ENCODE measurements at regions not wholly inside any gene's neighbourhood (a gene's known extent, or its start where the extent isn't known, plus 50 kb on each side); places are given as distances from the start of the nearest gene placed in this dataset.
"Not testable (repeated sequence)": the region's sequence is repeated elsewhere in the genome, so short reads cannot be mapped to it uniquely, and the experiment has no call there.

- DNase-seq; H3F3A ChIP-seq (replicated peaks; ENCODE audit: insufficient read depth); H3K4me1 ChIP-seq (ENCODE audit: control insufficient read depth in 1 of 2, insufficient read depth in 2 of 2, low read depth in 1 of 2, low read length in 1 of 2); POLR2A ChIA-PET; H3K9me2 ChIP-seq; H3K36me3 ChIP-seq (replicated peaks in 1 of 2; ENCODE audit: control insufficient read depth in 1 of 2, insufficient read depth in 2 of 2, low read length in 1 of 2); H3K9ac ChIP-seq; H4K20me1 ChIP-seq (ENCODE audit: insufficient read depth); H3K9me3 ChIP-seq; CTCF ChIA-PET; H2AFZ ChIP-seq (ENCODE audit: low read depth); H3K79me2 ChIP-seq (ENCODE audit: insufficient read depth); H3K4me2 ChIP-seq; H3K27me3 ChIP-seq (ENCODE audit: insufficient read depth); H3K4me3 ChIP-seq (ENCODE audit: low read depth in 2 of 2, low read length in 1 of 2); H3K27ac ChIP-seq (ENCODE audit: low read depth in 2 of 2, low read length in 1 of 2): not testable (repeated sequence)
- WGBS (ENCODE audit: low lambda C conversion rate) = 11% methylated on average over 5 of the region's 9 CpGs
Observed at GRCh38 chr15:20680257-20680815, 138.7 kb upstream of the GOLGA6L6 start.

- Histone ChIP-seq H3K9me2 (no peaks in the 10 kb centered on the region), H3K27ac (ENCODE audit: low read depth in 2 of 2, low read length in 1 of 2) (no peak overlapping the region), H3K9me3 (no peaks in the 10 kb centered on the region), H2AFZ (ENCODE audit: low read depth) (no peak overlapping the region), H3K4me2 (no peak overlapping the region), H3K4me1 (ENCODE audit: control insufficient read depth in 1 of 2, insufficient read depth in 2 of 2, low read depth in 1 of 2, low read length in 1 of 2) (no peaks in the 10 kb centered on the region), H3K27me3 (ENCODE audit: insufficient read depth) (no peaks in the 10 kb centered on the region), H3K9ac (no peak overlapping the region), H3K36me3 (replicated peaks in 1 of 2; ENCODE audit: control insufficient read depth in 1 of 2, insufficient read depth in 2 of 2, low read length in 1 of 2) (no peaks in the 10 kb centered on the region), H3F3A (replicated peaks; ENCODE audit: insufficient read depth) (no peaks in the 10 kb centered on the region), H3K79me2 (ENCODE audit: insufficient read depth) (no peaks in the 10 kb centered on the region), H3K4me3 (ENCODE audit: low read depth in 2 of 2, low read length in 1 of 2) (no peak overlapping the region), H4K20me1 (ENCODE audit: insufficient read depth) (no peaks in the 10 kb centered on the region)
- WGBS (ENCODE audit: low lambda C conversion rate) = 0% methylated on average over 1 of the region's 1 CpG
- no peak for DNase-seq
- ChIA-PET CTCF (interaction anchor here (1.2 kb wide), 1 partner anchor 15 kb away, joined by 3 read pairs; no protein-coding TSS in a partner anchor), POLR2A (no interaction called here)
- no peak for TF ChIP-seq NRF1 (IDR thresholded peaks at IDR 0.05; ENCODE audit: low read depth, low read length)
- TF ChIP-seq FOSL2 (IDR thresholded peaks at IDR 0.05; ENCODE audit: borderline replicate concordance, low read depth) = no peak
- no peak for TF ChIP-seq MEF2A (IDR thresholded peaks at IDR 0.05; ENCODE audit: borderline replicate concordance, low read depth)
- no peak for TF ChIP-seq TAF1 (IDR thresholded peaks at IDR 0.05; ENCODE audit: borderline replicate concordance, low read depth, low read length)
- no peak for TF ChIP-seq USF2 (IDR thresholded peaks at IDR 0.05; ENCODE audit: borderline replicate concordance, low read depth, low read length)
- no peak for TF ChIP-seq EP300 (IDR thresholded peaks at IDR 0.05; ENCODE audit: borderline replicate concordance in 1 of 2, low read depth in 1 of 2, low read length in 1 of 2)
- no peak for TF ChIP-seq GATA2 (CRISPR knock-in tag; IDR thresholded peaks at IDR 0.05)
- TF ChIP-seq FOXJ3 (CRISPR knock-in tag; IDR thresholded peaks at IDR 0.05) = no peak
- TF ChIP-seq CTCF (IDR thresholded peaks at IDR 0.05) = no peak
- no peak for TF ChIP-seq GABPA (IDR thresholded peaks at IDR 0.05; ENCODE audit: low read depth)
- no peak for TF ChIP-seq IRF3 (IDR thresholded peaks at IDR 0.05; ENCODE audit: low read depth, low read length)
- no peak for TF ChIP-seq TEAD4 (IDR thresholded peaks at IDR 0.05; ENCODE audit: borderline replicate concordance, insufficient read depth)
- TF ChIP-seq SIN3A (IDR thresholded peaks at IDR 0.05; ENCODE audit: borderline replicate concordance, low read depth, low read length) = no peak
- TF ChIP-seq NFIC (IDR thresholded peaks at IDR 0.05; ENCODE audit: borderline replicate concordance) = no peak
- TF ChIP-seq EZH2phosphoT487 (IDR thresholded peaks at IDR 0.05; ENCODE audit: borderline replicate concordance, low read depth) = no peak
- TF ChIP-seq RXRA (IDR thresholded peaks at IDR 0.05; ENCODE audit: borderline replicate concordance, low read depth) = no peak
- TF ChIP-seq JUND (IDR thresholded peaks at IDR 0.05) = no peak
- no peak for TF ChIP-seq USF1 (IDR thresholded peaks at IDR 0.05; ENCODE audit: borderline replicate concordance, low read depth)
- no peak for TF ChIP-seq PBX3 (IDR thresholded peaks at IDR 0.05)
- TF ChIP-seq RFX5 (IDR thresholded peaks at IDR 0.05; ENCODE audit: low read length) = no peak
Observed at GRCh38 chr15:20672470-20672869, 130.9 kb upstream of the GOLGA6L6 start.

Data from SK-N-SH (cell line).